Ureter (tissue), 1 donor: ENCODE measurements at regions not wholly inside any gene's neighbourhood (a gene's known extent, or its start where the extent isn't known, plus 50 kb on each side); places are given as distances from the start of the nearest gene placed in this dataset.

Experiments
- DNase-seq: peaks from one replicate; pipeline ENCODE4 v3.0.0-alpha.2; 2020; ENCODE audit warnings: low spot score
- donor health status: DM: yes; HTN: yes; CAD: no.

DNA sequence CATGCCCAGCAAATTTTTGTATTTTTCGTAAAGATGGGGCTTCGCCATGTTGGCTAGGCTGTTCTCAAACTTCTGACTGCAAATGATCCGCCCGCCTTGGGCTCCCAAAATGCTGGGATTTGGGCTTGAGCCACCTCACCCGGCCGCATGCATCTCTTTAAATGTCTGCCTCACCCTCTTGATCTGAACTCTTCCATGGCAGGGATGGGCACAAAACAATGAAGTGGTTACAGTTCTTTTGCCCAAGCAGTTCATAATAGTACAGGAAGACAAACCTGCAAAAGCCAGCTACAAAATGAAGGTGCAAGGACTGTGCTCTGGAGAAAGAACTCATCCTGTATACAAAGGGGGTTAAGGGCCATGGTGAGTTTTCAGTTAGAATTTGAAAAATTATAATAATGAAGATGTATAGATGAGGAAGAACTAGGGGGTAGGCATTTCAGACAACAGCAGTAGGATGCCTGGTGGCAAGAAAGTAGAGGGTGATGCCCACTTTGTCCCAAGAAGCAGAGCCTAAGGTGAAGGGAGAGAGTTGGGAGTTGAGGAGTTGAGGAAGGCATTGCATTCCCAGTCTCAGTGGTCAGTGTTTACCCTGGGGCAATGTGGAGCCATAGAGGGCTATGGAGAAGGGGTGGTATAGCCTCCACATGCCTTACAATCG lies 160.8 kb upstream of the MYCN start:
- DNase-seq: no peak

DNA sequence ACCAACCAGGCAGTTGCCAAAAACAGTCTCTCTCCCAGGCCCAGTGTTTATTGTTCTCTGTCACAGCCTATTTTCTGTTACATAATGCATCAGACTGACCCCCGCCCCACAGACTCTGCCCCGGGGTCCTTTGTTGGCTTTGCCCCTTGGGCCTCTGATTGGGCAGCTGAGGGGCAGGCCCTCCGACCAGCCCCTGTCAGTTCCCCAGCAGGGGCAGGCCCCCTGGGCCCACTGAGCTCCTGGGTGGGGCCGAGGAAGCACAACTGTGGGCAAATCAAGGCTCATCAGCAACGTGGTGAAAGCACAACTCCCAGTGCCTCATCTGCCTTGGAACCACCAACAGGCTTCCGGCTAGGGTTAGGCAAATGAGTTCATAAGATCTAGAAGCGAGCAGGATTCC lies 160.1 kb upstream of the MYCN start:
- no peak for DNase-seq

DNA sequence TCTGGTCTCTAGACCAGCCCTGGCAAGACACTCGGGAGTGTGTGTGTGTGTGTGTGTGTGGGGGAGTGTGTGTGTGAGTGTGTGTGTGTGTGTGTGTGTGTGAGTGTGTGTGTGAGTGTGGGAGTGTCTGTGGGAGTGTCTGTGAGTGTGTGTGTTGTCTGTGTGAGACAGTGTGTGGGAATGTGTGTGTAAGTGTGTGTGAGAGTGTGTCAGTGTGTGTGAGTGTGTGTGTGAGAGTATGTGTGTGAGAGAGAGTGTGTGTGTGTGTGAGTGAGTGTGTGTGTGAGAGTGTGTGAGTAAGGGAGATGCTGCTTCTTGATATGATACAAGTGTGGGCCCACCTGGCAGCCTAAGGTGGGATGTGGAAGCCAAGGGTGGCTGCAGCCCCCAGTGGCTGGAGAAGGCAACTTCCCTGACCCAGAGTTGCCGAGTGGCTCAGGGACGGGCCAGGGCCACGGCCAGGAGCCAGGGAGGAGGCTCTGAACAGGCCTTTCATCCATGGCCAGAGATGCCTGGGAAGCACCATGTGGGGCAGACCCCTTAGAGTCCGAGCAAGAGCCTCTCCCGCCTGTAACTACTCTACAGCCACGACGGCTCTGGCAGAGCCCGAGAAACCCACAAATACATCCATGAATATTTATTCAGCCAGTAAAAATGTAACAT lies 159.3 kb upstream of the MYCN start:
- no peak for DNase-seq

DNA sequence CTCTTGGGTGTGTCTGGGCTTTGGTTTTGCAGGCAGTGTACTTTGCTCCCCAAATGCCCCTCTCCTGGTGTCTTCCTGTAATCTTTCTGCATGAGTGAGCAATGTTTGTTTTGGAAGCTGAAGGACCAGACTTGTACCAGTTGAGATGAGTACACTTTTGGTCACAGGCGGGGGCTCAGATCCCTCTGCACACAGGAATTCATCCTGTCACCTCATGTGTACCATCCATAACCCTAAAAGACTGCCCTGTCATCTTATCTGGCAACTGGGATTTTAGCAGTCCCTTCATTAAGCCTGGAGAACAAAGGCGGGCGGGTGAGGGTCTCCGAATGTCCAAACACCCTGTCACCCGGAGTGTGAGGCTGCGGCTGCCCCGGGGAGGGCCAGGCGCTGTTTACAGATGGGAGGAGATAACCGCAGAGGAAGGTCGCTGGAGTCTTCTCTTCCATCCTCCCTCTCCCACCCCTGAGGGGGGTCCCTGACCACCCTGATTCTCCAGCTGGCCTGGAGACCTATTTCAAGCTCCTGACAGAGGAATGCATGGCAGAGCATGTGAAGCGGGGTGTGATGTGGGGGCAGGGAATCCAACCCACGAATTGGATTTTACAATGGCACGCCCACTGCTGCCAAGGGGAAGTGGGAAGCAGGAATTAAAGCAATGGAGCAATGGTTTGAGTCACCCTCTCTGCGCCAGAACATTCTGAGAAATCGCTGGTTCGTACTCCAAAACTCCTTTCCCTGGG lies 158.2 kb upstream of the MYCN start:
- no peak for DNase-seq

DNA sequence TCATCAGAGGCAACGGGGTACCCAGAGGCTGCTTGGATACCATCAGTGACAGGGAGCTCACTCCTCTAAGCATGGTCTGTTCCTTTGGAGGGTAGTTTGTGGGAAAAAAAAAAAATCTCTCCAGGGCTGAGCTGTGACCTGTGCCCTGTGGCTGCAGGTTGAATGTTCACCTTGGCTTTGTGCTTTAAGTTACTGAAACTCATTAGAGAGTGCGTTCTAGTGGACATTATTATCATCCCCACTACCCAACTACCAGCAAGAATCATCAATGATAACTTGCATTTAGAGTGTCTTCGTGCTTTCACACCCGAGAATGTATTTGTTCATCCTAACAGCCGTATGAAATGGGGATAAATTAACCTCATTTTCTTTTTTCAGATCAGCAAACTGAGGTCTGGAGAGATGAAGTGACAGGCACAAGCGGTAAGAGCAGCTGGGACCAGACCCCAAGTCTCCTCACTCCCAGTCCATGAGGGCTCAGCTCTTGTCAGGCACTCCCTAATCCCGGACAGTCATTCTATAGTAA lies 157.5 kb upstream of the MYCN start:
- DNase-seq: no peak

DNA sequence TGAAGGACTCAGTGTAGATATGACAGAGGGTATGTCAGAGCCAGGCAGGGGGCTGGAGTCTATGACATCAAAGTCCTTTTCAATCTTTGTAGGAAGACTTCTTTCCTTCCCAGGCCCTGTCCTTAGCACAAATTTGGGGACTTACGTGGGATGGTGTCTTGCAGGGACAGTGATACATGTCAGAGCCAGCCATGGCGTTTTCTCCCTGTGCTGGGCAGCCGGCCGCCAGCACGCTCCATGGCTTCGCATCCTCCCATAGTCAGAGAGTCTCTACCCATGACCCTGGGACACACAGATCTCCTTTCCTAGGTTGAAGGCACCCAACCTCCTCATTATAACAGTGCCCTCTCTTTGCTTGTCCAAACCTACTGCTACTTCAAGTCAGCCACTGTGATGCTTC lies 156.9 kb upstream of the MYCN start:
- no peak for DNase-seq

DNA sequence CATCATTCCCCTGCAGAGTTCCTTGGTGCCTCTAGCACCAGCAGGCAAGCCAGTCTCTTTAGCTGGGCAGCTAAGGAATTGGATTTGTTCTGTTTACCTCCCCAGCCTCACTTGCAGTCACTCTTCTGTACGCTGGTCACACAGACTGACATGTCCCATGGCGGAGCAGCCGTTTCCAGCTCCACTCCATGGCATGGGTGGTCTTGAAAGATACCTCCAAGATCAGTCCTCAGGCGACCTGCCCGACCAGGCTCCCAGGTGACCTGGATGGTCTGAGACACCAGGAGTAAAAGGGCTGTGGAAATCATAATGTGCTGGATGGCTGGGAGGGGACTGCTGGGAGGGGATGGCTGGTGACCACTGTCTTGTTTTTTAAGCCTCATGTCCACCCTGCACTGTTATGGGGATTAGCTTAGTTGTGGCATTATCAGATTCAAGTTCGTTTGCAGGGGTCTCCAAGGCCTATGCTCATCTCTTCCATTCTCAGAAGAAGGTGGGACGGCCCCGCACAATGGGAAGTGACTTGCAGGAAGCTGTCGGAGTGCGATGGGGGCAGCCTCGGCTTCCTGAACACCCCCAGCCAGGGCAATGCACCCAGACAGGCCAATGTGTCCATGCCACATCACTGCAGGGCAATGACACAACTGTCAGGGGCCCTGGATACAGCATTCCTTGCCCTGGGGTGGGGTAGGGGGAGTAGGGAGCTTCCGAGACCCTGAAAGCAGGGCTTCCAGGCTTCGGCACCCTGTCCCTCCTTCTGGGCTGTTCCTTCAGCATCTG lies 156.1 kb upstream of the MYCN start:
- no peak for DNase-seq

DNA sequence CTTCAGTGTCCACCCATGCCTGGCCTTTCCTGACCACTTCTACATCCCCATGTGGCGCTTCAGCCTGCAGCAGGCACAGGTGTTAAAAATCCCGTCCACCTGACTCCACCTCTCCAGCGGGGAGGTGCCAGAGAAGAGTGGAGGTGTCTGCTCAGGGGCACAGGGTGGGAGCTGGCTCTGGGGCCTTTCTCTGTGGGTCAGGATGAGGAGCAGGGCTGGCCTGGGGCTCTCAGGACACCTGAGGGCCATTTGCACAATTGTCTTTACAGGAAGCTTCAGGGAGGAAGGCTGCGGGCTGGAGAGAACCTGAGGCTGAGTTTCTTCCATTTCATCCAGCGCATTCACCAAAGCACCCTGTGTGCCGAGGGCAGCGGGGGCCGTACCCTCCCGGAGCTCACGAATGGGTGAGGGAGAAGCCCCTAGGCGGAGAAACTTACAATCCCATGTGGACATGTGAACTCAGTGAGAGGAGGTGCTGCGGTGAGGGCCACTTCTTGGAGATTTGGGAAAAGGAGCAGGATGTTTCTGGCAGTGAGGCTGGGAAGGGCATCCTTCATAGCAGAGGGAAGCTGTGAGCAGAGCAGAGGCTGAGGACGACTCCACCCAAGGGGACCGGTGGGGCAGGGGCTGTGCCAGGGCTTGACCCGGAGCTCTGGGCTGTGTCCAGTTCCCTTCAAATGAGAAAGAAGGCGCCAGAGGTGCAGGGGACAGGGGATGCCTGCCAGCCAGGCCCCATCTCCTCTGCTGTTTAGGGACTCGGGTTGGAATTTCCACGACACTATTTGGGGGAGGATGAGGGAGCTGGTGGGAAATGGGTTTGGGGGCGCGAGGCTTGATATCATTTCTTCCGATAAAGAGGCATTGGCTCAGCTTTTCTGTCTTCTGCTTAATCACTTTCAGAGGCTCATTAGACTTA lies 155.2 kb upstream of the MYCN start:
- DNase-seq: no peak

DNA sequence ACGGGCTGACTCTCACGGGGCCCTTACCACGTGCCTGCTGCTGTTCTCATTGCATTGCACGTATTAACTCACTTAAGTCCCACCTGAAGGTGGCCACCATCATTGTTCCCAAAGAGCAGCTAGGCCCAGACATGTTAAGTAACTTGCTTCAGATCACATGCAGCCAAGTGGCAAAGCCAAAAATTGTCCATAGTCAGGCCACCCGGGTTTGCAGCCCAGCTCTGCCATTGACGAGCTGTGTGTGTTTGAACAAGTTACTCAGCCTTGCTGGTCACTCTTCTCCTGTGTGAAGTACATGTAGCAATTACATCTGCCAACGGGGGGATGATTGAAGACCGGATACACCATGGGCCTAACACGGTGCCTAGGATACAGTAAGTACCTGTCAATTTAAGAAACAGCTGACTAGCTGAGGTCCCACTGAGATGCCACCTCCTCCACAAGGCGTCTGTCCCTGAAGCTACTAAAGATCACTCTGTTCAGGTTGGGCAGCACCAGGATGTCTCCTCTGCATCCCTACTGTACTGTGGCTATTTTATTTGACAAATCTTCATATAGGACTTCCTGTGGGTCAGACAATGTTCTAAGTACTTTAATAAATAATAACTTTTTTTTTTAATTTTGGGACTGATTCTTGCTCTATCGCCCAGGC lies 154.2 kb upstream of the MYCN start:
- no peak for DNase-seq

DNA sequence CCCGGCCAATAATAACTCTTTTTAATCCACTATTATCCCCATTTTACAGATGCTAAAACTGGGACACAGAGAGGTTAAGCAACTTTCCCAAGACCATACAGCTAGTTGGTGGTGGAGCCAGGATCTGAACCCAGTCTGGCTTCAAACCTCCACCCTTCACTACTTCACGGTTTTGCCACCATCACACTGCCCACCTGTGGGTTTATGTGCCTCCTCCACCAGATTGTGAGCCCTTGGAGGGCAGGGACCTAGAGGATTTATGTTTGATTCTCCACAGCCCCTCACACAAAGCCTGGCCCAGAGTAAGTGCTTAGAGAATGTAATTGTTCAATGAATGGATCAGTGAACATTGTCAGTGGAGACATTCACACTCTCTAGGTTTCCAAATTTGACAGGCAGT lies 153.4 kb upstream of the MYCN start:
- DNase-seq: no peak

DNA sequence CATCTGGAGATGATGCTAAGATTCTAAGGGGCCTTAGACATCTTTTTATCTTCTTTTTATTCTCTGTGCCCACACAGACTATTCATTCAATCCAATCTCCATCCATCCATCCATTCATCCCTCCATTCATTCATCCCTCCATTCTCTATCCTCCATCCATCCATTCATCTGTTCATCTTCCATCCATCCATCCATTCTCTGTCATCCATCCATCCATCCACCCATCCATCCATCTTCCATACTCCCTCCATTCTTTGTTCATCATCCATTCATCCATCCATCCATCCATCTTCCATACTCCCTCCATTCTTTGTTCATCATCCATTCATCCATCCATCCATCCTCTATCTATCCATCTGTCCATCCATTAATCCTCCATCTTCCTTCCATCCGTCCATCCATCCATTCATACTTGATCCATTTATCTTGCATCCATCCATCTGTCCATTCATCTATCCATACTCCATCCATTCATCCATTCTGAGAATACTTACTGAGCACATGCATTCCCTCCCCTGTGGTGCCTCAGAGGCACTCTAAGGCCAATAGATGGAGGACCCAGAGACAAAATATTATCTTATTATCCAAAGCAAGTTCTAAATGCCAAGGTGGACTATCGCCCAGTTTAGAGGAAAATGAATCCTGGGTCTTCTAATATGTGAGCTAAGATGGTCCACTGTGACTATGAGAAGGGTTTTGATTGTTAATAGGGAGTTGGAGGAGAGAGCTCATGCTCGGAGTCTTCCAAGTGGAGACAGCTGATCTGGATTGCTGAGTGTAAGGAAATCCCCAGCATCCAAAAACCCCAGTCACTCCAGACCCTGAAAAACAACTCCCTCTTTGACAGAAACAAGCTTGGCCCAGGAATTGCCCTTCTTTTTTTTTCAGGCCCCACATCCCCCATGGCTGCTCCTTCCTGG lies 152.6 kb upstream of the MYCN start:
- no peak for DNase-seq

DNA sequence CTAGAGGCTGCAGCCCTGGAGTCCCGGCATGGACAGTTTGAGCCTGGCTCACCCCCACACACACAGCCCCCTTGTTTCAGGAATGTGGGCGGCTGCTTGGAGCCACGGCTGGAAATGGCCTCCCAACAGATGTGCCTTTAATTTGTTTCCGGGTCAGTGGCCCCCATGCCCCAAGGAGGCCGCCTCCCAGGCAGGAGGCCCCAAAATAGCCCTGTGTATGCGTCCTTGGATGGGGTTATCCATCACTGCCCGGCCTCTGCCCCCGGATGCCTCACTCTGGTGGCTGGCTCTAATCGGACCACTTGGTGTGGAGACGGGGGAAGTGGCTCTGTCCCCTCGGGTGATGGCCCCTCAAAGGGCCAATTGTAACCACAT lies 151.9 kb upstream of the MYCN start:
- no peak for DNase-seq

DNA sequence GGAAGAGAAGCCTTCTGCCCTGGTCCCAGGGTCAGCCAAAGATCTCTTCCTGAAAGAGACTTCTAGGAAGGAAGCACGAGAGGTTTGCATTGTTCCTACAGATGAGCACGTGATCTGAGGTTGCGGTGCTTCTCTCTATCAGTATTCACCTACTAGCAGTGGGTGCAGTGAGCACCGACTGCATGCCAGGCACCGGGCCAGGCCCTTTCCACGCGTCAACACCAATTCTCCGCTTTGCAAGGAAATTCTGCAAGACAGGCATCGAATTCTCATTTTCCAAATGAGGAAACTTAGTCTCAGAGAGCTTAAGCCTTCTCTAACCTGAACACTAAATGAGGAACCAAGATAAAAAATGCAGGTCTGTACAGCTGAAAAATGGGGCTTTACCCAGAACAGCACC lies 151.5 kb upstream of the MYCN start:
- no peak for DNase-seq

DNA sequence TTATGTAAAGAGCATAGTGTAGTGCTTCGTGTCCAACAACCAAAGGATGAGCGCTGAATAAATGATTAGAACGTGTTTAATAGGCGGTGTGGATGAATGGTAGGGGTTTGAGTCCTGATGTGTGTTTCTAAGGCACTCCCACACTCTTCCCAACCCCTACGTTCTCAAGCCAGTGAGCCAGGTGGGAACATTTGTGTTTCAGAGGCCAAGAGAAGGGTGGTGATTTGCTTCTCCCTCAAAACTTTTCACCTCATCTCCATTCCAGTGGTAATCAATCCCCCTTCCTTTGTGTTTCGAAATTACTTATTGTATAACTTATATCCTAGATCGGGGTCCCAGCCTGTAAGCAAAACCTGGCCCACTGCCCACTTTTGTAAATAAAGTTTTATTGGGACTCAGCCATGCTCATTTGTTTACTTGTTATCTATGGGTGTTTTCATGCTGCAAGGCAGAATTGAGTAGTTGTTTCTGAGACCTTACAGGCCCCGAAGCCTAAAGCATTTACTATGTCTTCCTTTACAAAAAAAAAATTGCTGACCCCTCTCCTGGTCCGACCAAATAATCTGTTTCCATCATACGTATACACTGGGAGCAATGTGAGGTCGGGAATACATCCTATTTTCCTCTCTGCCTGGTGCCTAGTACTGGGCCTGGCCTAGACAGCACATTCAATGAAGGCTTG lies 150.8 kb upstream of the MYCN start:
- no peak for DNase-seq

DNA sequence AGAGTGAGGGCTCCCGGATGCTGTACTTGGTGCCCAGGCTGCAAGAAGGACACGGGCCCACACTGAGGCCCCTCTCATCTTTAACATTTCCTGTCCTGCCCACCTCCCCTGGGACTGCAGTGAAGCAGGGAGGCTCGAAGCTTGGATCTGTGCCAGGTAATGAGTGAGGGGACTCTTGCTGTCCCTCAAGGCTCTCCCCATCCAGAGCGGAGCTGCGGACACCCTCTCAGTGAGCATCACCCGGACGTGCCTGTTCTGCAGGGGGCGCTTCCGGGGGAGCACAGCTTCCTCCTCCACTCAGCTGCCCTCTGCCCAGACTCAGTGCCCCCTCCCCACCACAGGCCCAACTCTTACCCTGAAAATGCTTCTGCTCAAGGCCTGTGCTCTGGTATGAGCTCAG lies 150.0 kb upstream of the MYCN start:
- DNase-seq: no peak

DNA sequence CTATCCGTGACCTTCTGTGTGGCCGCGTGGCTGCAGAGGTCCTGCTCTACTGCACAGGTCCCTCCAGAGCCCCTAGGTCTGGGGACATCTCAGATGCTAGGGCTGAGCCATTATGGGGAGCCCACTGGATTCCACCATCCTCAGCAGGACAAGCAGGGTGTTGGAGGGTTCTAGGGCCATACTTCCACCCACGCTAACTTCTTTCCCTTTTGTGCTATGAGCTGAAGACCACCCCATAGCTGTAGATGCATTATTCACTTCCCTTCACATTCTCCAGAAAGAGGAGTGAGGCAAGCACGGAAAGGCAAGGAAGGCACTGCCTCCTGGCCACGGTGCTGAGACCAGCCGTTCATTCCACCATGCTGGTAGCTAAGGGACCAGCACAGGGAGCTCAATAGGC lies 149.5 kb upstream of the MYCN start:
- DNase-seq: no peak

DNA sequence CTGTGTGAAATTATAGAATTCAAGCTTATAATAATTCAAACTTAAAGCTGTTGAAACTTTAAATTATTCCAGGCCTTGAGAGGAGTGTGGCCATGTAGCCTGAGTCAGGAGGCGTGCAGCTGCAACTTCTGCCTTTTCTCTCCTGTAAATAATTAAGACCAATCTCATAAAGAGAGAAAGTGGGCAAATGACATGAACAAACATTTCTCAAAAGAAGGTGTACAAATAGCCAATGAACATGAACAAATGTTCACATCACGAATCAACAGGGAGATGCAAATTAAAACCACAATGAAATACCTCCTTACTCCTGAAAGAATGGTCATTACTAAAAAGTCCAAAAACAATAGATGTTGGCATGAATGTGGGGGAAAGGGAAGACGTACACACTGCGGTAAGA lies 149.1 kb upstream of the MYCN start:
- DNase-seq: no peak

DNA sequence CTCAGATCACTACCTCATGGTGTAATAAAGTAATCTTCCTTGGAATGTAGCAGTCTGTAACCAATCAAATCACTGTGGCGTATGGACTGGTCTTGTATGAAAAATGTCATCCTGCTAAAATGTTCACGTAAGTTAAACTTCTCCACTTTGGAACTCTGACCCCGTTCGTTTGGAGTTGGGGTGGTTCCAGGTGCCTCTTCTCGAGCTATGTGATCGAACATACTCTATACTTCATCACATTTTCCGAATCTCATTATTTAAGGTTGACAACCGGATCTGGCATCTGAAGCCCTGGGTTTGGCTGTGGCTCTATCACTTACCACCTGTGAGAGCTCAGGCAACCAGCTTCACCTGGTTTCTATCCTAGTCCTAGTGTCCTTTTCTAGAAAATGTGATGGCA lies 148.0 kb upstream of the MYCN start:
- no peak for DNase-seq
